IMR-90 (cell line): ENCODE measurements at regions not wholly inside any gene's neighbourhood (a gene's known extent, or its start where the extent isn't known, plus 50 kb on each side); places are given as distances from the start of the nearest gene placed in this dataset.

Experiments used
- ATAC-seq: fragments of 200-7000 bp; cut with Tn5 transposase; 2 replicates; pipeline ENCODE4 v1.9.1; 2020; ENCODE audit warnings: low read depth, mild to moderate bottlenecking, moderate library complexity
- BruUV-seq: library from RNA; stranded (reverse); fragments of 400-500 nt; replicated peaks from 2 replicates; lab custom pipeline; 2021; lab: Mats Ljungman, UMichigan
- CTCF ChIA-PET: fragments of 300-600 bp; formaldehyde crosslinking; extraction: SDS; loops from one replicate; lab custom pipeline; 2021; ENCODE audit warnings: antibody characterized with exemption; lab: Yijun Ruan, JAX
- POLR2A ChIA-PET: fragments of 300-600 bp; sonication (Branson Sonifier 250); formaldehyde crosslinking; loops from one replicate; lab custom pipeline; 2022; ENCODE audit warnings: antibody characterized with exemption; ENCODE audit not compliant: unreplicated experiment; lab: Charles Lee
- DNase-seq: peaks from one replicate; pipeline ENCODE4 v3.0.0; 2013
- H2AFZ ChIP-seq: replicated peaks from 2 replicates; pipeline ENCODE3; 2013; ENCODE audit warnings: low read length, mild to moderate bottlenecking; ENCODE audit not compliant: poor library complexity
- H2AK5ac ChIP-seq: 2 replicates; pipeline ENCODE4 v1.6.1; 2013; ENCODE audit warnings: low read depth, low read length, inconsistent platforms
- H2AK9ac ChIP-seq: replicated peaks from 2 replicates; pipeline ENCODE3; 2013; ENCODE audit warnings: mild to moderate bottlenecking, low read depth, low read length, moderate library complexity; ENCODE audit not compliant: poor library complexity
- H2BK120ac ChIP-seq: 2 replicates; pipeline ENCODE4 v1.6.1; 2013; ENCODE audit warnings: low read depth, low read length, inconsistent platforms
- H2BK15ac ChIP-seq: 3 replicates; pipeline ENCODE4 v1.6.1; 2013; ENCODE audit warnings: low read depth, low read length, inconsistent platforms
- H2BK20ac ChIP-seq: 2 replicates; pipeline ENCODE4 v1.6.1; 2013; ENCODE audit warnings: low read depth, mild to moderate bottlenecking, inconsistent platforms, low read length, moderate library complexity
- H2BK5ac ChIP-seq: 2 replicates; pipeline ENCODE4 v1.6.1; 2013; ENCODE audit warnings: mild to moderate bottlenecking, low read depth, low read length, inconsistent platforms; ENCODE audit not compliant: poor library complexity, severe bottlenecking
- H3K14ac ChIP-seq: replicated peaks from 2 replicates; pipeline ENCODE4 v1.6.1; 2013; ENCODE audit warnings: low read depth, low read length, inconsistent platforms
- H3K18ac ChIP-seq: 2 replicates; pipeline ENCODE4 v1.6.1; 2013; ENCODE audit warnings: low read depth, low read length, control low read depth
- H3K23ac ChIP-seq: 2 replicates; pipeline ENCODE4 v1.6.1; 2013; ENCODE audit warnings: low read depth, low read length, inconsistent platforms
- H3K27ac ChIP-seq: 2 replicates; pipeline ENCODE4 v1.5.1; 2013; ENCODE audit warnings: mild to moderate bottlenecking, control low read depth, low read length; ENCODE audit not compliant: insufficient read depth
- H3K27me3 ChIP-seq: 2 replicates; pipeline ENCODE4 v1.6.1; 2013; ENCODE audit warnings: low read length; ENCODE audit not compliant: control insufficient read depth, insufficient read depth
- H3K36me3 ChIP-seq: 2 replicates; pipeline ENCODE4 v1.6.1; 2013; ENCODE audit warnings: low read length, mixed read lengths; ENCODE audit not compliant: control insufficient read depth, insufficient read depth
- H3K4ac ChIP-seq: 2 replicates; pipeline ENCODE4 v1.6.1; 2013; ENCODE audit warnings: low read depth, low read length, inconsistent platforms
- H3K4me1 ChIP-seq: 2 replicates; pipeline ENCODE4 v1.6.1; 2013; ENCODE audit warnings: low read length, mixed read lengths; ENCODE audit not compliant: control insufficient read depth, insufficient read depth
- H3K4me2 ChIP-seq: 2 replicates; pipeline ENCODE4 v1.6.1; 2013; ENCODE audit warnings: low read depth, mild to moderate bottlenecking, control low read depth, low read length, moderate library complexity
- H3K4me3 ChIP-seq: 2 replicates; pipeline ENCODE4 v1.5.1; 2013; ENCODE audit warnings: low read depth, mild to moderate bottlenecking, control low read depth, low read length, moderate library complexity; ENCODE audit not compliant: insufficient read depth
- H3K56ac ChIP-seq: 2 replicates; pipeline ENCODE4 v1.6.1; 2013; ENCODE audit warnings: low read length, inconsistent platforms; ENCODE audit not compliant: insufficient read depth; ENCODE audit errors: extremely low read depth
- H3K79me1 ChIP-seq, 2 experiments: 2 replicates each; pipeline ENCODE4 v1.6.1; 2013; ENCODE audit warnings: low read length in 2 of 2, inconsistent platforms in 1 of 2, low read depth in 1 of 2
- H3K9ac ChIP-seq: 2 replicates; pipeline ENCODE4 v1.6.1; 2013; ENCODE audit warnings: low read depth, low read length, control low read depth
- H3K9me1 ChIP-seq: 2 replicates; pipeline ENCODE4 v1.6.1; 2013; ENCODE audit warnings: low read length, inconsistent platforms; ENCODE audit not compliant: insufficient read depth
- H3K9me3 ChIP-seq: 2 replicates; pipeline ENCODE4 v1.6.1; 2013; ENCODE audit warnings: low read length; ENCODE audit not compliant: control insufficient read depth, insufficient read depth
- H4K20me1 ChIP-seq: 2 replicates; pipeline ENCODE4 v1.6.1; 2013; ENCODE audit warnings: low read length, inconsistent platforms; ENCODE audit not compliant: insufficient read depth
- H4K5ac ChIP-seq: 2 replicates; pipeline ENCODE4 v1.6.1; 2013; ENCODE audit warnings: mild to moderate bottlenecking, low read depth, low read length, control low read depth
- H4K8ac ChIP-seq, 2 experiments: 2 replicates each; pipeline ENCODE4 v1.6.1; 2013; ENCODE audit warnings: low read depth in 2 of 2, low read length in 2 of 2, control low read depth in 1 of 2, inconsistent platforms in 1 of 2
- H4K91ac ChIP-seq: 2 replicates; pipeline ENCODE4 v1.6.1; 2013; ENCODE audit warnings: low read depth, low read length, inconsistent platforms; ENCODE audit not compliant: insufficient read depth
- BHLHE40 ChIP-seq: fragments of 150-350 bp; IDR thresholded peaks from 2 replicates; pipeline ENCODE4 v1.6.1; 2016; ENCODE audit warnings: mild to moderate bottlenecking, low read depth, low read length
- CHD1 ChIP-seq: IDR thresholded peaks from 2 replicates; pipeline ENCODE4 v1.6.1; 2012; ENCODE audit warnings: low read depth, low read length, improper control_type of control experiment
- CTCF ChIP-seq: conservative IDR thresholded peaks from 2 replicates; pipeline ENCODE4 v1.5.1; 2012; ENCODE audit warnings: mild to moderate bottlenecking, low read depth, low read length, improper control_type of control experiment
- ELK1 ChIP-seq: fragments of 150-350 bp; IDR thresholded peaks from 2 replicates; pipeline ENCODE4 v1.6.1; 2016; ENCODE audit warnings: low read depth, mild to moderate bottlenecking, low read length, moderate library complexity, borderline replicate concordance
- MAFK ChIP-seq: IDR thresholded peaks from 2 replicates; pipeline ENCODE4 v1.6.1; 2012; ENCODE audit warnings: low read depth, low read length, improper control_type of control experiment
- MXI1 ChIP-seq: IDR thresholded peaks from 2 replicates; pipeline ENCODE4 v1.6.1; 2012; ENCODE audit warnings: low read depth, mild to moderate bottlenecking, low read length, moderate library complexity, borderline replicate concordance
- NFE2L2 ChIP-seq: fragments of 150-350 bp; IDR thresholded peaks from 2 replicates; pipeline ENCODE4 v1.6.1; 2016; ENCODE audit warnings: low read depth, mild to moderate bottlenecking, low read length
- RAD21 ChIP-seq: IDR thresholded peaks from 2 replicates; pipeline ENCODE4 v1.6.1; 2012; ENCODE audit warnings: low read length, improper control_type of control experiment
- RCOR1 ChIP-seq: IDR thresholded peaks from 2 replicates; pipeline ENCODE4 v1.6.1; 2012; ENCODE audit warnings: mild to moderate bottlenecking, low read length, improper control_type of control experiment; ENCODE audit not compliant: insufficient replicate concordance
- SMC3 ChIP-seq: fragments of 150-350 bp; IDR thresholded peaks from 2 replicates; pipeline ENCODE4 v1.6.1; 2016; ENCODE audit warnings: low read depth, mild to moderate bottlenecking, antibody characterized with exemption, low read length, moderate library complexity
- USF2 ChIP-seq: fragments of 150-350 bp; IDR thresholded peaks from 2 replicates; pipeline ENCODE4 v1.6.1; 2017; ENCODE audit warnings: mild to moderate bottlenecking, antibody characterized with exemption, low read length, low read depth
- WGBS, 2 experiments: methylation state at CpG; one replicate each; pipeline versions ENCODE4 v1.1.5 to v1.1.7; 2013; ENCODE audit warnings: missing lambda C conversion rate in 2 of 2; ENCODE audit not compliant: insufficient read length in 1 of 2; ENCODE audit errors: extremely low coverage in 2 of 2; 5-methylcytosine and 5-hydroxymethylcytosine counted together
- dilution Hi-C: fragments of 300-500 bp; cut with HindIII; formaldehyde crosslinking; loops from one replicate; pipeline ENCODE4 v1.14.3; 2018; ENCODE audit warnings: low sequenced_read_pairs; ENCODE audit not compliant: unreplicated experiment
- in situ Hi-C: fragments of 300-500 bp; cut with MboI; formaldehyde crosslinking; loops from 3 replicates; pipeline ENCODE4 v1.14.3; 2019; ENCODE audit warnings: low sequenced_read_pairs, inconsistent platforms, mixed read lengths
- intact Hi-C: fragments of 100-400 bp; cut with micrococcal nuclease; formaldehyde crosslinking; loops from 2 replicates; pipeline ENCODE4 v1.10.0; 2022

- Histone ChIP-seq H4K8ac (no peak overlapping the region), H2BK120ac (no peak overlapping the region), H3K4me2 (no peak overlapping the region), H2AFZ (no peak overlapping the region), H4K20me1 (no peaks in the 10 kb centered on the region), H3K4me1 (no peaks in the 10 kb centered on the region), H3K23ac (no peak overlapping the region), H3K14ac (no peak overlapping the region), H3K18ac (no peak overlapping the region), H3K79me1 (no peaks in the 10 kb centered on the region), H2AK5ac (no peak overlapping the region), H3K36me3 (no peaks in the 10 kb centered on the region), H3K9me3 (no peaks in the 10 kb centered on the region), H3K9me1 (no peaks in the 10 kb centered on the region), H3K4me3 (no peak overlapping the region), H3K56ac (no peak overlapping the region), H3K27me3 (no peaks in the 10 kb centered on the region), H3K9ac (no peak overlapping the region), H4K5ac (no peak overlapping the region), H3K27ac (no peak overlapping the region), H2BK20ac (no peak overlapping the region), H4K91ac (no peak overlapping the region), H2BK5ac (no peak overlapping the region), H2AK9ac (no peak overlapping the region), H2BK15ac (no peak overlapping the region), H3K4ac (no peak overlapping the region)
- dilution Hi-C loops (no loop called here), in situ Hi-C loops (loop anchor here (10.0 kb wide), 1 partner anchor 272 kb away; no protein-coding TSS in a partner anchor), intact Hi-C loops (loop anchor here (10.0 kb wide), 3 partner anchors 492 to 1332 kb away; no protein-coding TSS in a partner anchor)
- WGBS, 2 experiments: no CpG with 5 or more reads among the region's 3 CpGs
- no TSS peak for BruUV-seq
- no peak for ATAC-seq
- POLR2A ChIA-PET: no interaction called here
- no peak for TF ChIP-seq CTCF
- no peak for TF ChIP-seq SMC3
- no peak for TF ChIP-seq CHD1
- TF ChIP-seq BHLHE40: no peak
- TF ChIP-seq MAFK: no peak
- no peak for TF ChIP-seq ELK1
- no peak for TF ChIP-seq RCOR1
- TF ChIP-seq RAD21: no peak
- no peak for TF ChIP-seq USF2
- no peak for TF ChIP-seq NFE2L2
- no peak for TF ChIP-seq MXI1
- no peak for DNase-seq
- CTCF ChIA-PET: interaction anchor here (0.6 kb wide), 1 partner anchor 502 kb away, joined by 3 read pairs; no protein-coding TSS in a partner anchor
Measured at GRCh38 chr4:149266301-149266700, 549.3 kb downstream of the IQCM start.
